Neural progenitor cell (in vitro differentiated cells): ENCODE measurements at regions not wholly inside any gene's neighbourhood (a gene's known extent, or its start where the extent isn't known, plus 50 kb on each side); places are given as distances from the start of the nearest gene placed in this dataset.

ENCODE experiments used
- CTCF ChIP-seq: fragments of 200-600 bp; sonication (generic); IDR thresholded peaks from 2 replicates; pipeline ENCODE4 v1.5.1; 2017; ENCODE audit warnings: antibody characterized with exemption, mild to moderate bottlenecking
- EZH2 ChIP-seq: fragments of 200-600 bp; sonication (generic); IDR thresholded peaks from 2 replicates; pipeline ENCODE4 v1.6.1; 2017; ENCODE audit warnings: antibody characterized with exemption, mild to moderate bottlenecking, moderate library complexity

DNA sequence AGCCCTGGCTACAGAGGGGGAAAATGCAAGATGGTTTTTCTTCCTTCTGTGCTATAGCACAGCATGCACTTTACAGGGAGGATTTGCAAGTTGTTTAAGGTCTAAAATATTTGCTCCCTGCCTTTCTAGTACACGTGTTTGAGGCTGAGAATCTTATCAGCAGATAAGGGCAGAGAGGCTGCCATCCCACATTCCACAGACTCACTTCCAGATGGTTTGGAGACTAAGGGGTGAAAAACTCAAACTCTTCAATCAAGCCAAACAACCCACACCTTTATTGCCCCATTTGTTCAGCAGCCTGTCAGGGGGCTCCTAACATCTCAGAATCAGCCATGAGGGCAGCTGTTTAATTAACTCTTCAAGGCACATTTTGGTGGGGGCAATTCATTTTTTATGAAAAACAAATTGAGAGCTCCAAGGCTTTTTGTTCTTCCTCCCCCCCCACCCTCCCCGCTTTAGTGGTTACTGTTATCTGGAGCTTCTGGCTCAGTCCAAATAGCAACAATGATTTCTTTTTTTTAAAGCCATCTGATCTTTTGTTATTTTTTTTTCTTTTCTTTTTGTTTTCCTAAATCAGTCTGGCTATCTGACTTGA is 242.6 kb upstream of the NT5C1B start:
- TF ChIP-seq CTCF (no peak), EZH2 (no peak)
